ENCODE measurements at regions not wholly inside any gene's neighbourhood (a gene's known extent, or its start where the extent isn't known, plus 50 kb on each side); places are given as distances from the start of the nearest gene placed in this dataset.

- H3K27me3 ChIP-seq = no peaks in the 10 kb centered on the region
- no peaks in the 10 kb centered on the region for H3K4me1 ChIP-seq (ENCODE audit: low read depth)
- H3K9me3 ChIP-seq (ENCODE audit: low read depth) = no peaks in the 10 kb centered on the region
- H3K4me3 ChIP-seq = no peak overlapping the region
- TF ChIP-seq CTCF (IDR thresholded peaks at IDR 0.05; ENCODE audit: low read depth, low read length) = no peak
- H3K36me3 ChIP-seq = no peaks in the 10 kb centered on the region
- no peak for DNase-seq (ENCODE audit: low read depth in 1 of 2, low spot score in 1 of 2)
- no peak overlapping the region for H3K27ac ChIP-seq
These were observed 230.3 kb downstream of the CHRM3 start for GRCh38 chr1:239616673-239617072.

GRCh38 chr1:239617259-239617658 is 230.9 kb downstream of the CHRM3 start:
- Histone ChIP-seq H3K9me3 (ENCODE audit: low read depth) (no peaks in the 10 kb centered on the region), H3K4me3 (no peak overlapping the region), H3K4me1 (ENCODE audit: low read depth) (no peaks in the 10 kb centered on the region), H3K27me3 (no peaks in the 10 kb centered on the region), H3K36me3 (no peaks in the 10 kb centered on the region), H3K27ac (no peak overlapping the region)
- TF ChIP-seq CTCF (IDR thresholded peaks at IDR 0.05; ENCODE audit: low read depth, low read length) = no peak
- DNase-seq (ENCODE audit: low read depth in 1 of 2, low spot score in 1 of 2) = no peak

GRCh38 chr1:239617731-239618130 is 231.4 kb downstream of the CHRM3 start:
- H3K27ac ChIP-seq = no peak overlapping the region
- H3K4me1 ChIP-seq (ENCODE audit: low read depth) = no peaks in the 10 kb centered on the region
- H3K4me3 ChIP-seq = no peak overlapping the region
- no peaks in the 10 kb centered on the region for H3K9me3 ChIP-seq (ENCODE audit: low read depth)
- no peaks in the 10 kb centered on the region for H3K27me3 ChIP-seq
- no peak for TF ChIP-seq CTCF (IDR thresholded peaks at IDR 0.05; ENCODE audit: low read depth, low read length)
- DNase-seq (ENCODE audit: low read depth in 1 of 2, low spot score in 1 of 2) = no peak
- H3K36me3 ChIP-seq = no peaks in the 10 kb centered on the region

GRCh38 chr1:239619190-239619589 is 232.8 kb downstream of the CHRM3 start:
- no peaks in the 10 kb centered on the region for H3K4me1 ChIP-seq (ENCODE audit: low read depth)

GRCh38 chr1:239630767-239631166 is 244.4 kb downstream of the CHRM3 start:
- DNase-seq (ENCODE audit: low read depth in 1 of 2, low spot score in 1 of 2) = no peak
- Histone ChIP-seq H3K36me3 (no peaks in the 10 kb centered on the region), H3K27me3 (no peaks in the 10 kb centered on the region), H3K4me1 (ENCODE audit: low read depth) (no peaks in the 10 kb centered on the region), H3K4me3 (no peak overlapping the region), H3K9me3 (ENCODE audit: low read depth) (no peaks in the 10 kb centered on the region), H3K27ac (no peak overlapping the region)
- no peak for TF ChIP-seq CTCF (IDR thresholded peaks at IDR 0.05; ENCODE audit: low read depth, low read length)

More at GRCh38 chr1:239619190-239619589, 232.8 kb downstream of the CHRM3 start:
- no peak overlapping the region for H3K27ac ChIP-seq
- H3K4me3 ChIP-seq = no peak overlapping the region
- no peaks in the 10 kb centered on the region for H3K36me3 ChIP-seq
- no peaks in the 10 kb centered on the region for H3K27me3 ChIP-seq
- DNase-seq (ENCODE audit: low read depth in 1 of 2, low spot score in 1 of 2) = no peak
- no peak for TF ChIP-seq CTCF (IDR thresholded peaks at IDR 0.05; ENCODE audit: low read depth, low read length)
- no peaks in the 10 kb centered on the region for H3K9me3 ChIP-seq (ENCODE audit: low read depth)

GRCh38 chr1:239633432-239633831 is 247.1 kb downstream of the CHRM3 start:
- no peaks in the 10 kb centered on the region for H3K27me3 ChIP-seq
- H3K27ac ChIP-seq = no peak overlapping the region
- H3K4me1 ChIP-seq (ENCODE audit: low read depth) = no peaks in the 10 kb centered on the region
- H3K9me3 ChIP-seq (ENCODE audit: low read depth) = no peaks in the 10 kb centered on the region
- no peak overlapping the region for H3K4me3 ChIP-seq
- H3K36me3 ChIP-seq = no peaks in the 10 kb centered on the region
- DNase-seq (ENCODE audit: low read depth in 1 of 2, low spot score in 1 of 2) = no peak
- TF ChIP-seq CTCF (IDR thresholded peaks at IDR 0.05; ENCODE audit: low read depth, low read length) = no peak

Measured in cardiac muscle cell (in vitro differentiated cells and primary cell).